ENCODE measurements at regions not wholly inside any gene's neighbourhood (a gene's known extent, or its start where the extent isn't known, plus 50 kb on each side); places are given as distances from the start of the nearest gene placed in this dataset.

GRCh38 chr5:3827624-3828023 is 232.0 kb downstream of the IRX1 start:
- peak; percentile 91 for DNase-seq

GRCh38 chr5:3828761-3829160 is 233.1 kb downstream of the IRX1 start:
- DNase-seq = peak; percentile 24

- no peak for DNase-seq
Observed at GRCh38 chr5:3833566-3833965, 237.9 kb downstream of the IRX1 start.

DNA sequence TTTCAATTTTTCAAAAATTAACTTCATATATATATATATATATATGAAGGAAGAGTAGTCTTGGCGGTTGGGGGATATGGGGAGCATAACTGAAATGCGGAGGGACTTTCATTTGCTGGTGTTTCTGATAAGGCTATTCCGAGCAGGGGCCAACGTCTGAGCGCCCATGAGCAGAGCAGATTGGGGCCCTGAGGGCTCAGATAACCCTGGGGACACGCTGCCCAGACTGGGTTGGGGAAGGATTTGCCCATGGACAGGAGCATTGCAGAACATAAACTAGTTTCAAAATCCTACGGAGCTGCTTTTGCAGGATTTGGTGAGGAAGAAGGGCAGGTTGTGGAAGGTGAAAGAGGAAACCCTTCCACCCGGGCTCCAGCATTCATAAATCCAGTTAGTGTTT is 240.2 kb downstream of the IRX1 start:
- peak; percentile 65 for DNase-seq

DNA sequence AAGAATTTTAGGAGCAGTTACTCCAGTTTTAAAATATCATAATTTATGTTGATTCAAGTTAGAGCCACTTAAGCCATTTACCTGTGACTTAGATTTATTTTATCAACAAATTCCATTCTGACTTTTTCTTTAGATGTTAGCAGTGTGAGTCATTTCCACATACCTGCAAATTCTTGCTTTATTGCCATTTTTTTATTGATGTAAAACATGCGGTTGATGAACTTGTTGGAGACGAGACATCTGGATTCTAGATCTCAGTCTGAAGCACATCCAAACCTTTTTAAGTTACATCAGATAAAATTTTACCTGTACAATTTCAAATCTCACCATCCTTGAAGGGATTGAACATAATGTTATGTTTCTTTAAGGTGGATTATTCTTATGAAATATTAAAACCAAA is 240.9 kb downstream of the IRX1 start:
- DNase-seq = no peak

DNA sequence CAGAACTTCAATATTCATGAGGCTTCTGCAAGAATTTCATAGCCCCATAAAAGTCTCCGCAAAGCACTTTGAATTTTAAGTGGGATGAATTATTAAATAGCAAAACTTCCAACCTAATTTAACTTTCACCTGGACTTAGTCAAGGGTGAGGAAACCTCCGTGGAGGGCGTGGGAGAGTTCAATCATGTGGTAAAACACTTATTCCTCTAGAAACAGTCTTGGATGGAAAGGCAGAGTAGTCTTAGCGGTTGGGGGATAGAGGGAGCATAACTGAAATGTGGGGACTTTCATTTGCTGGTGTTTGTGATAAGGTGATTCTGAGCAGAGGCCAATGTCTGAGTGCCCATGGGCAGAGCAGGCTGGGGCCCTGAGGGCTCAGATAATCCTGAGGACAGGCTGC is 241.9 kb downstream of the IRX1 start:
- peak; percentile 69 for DNase-seq

- peak; percentile 22 for DNase-seq
Observed at GRCh38 chr5:3839151-3839550, 243.5 kb downstream of the IRX1 start.

GRCh38 chr5:3842591-3842990 is 247.0 kb downstream of the IRX1 start:
- DNase-seq = no peak

DNA sequence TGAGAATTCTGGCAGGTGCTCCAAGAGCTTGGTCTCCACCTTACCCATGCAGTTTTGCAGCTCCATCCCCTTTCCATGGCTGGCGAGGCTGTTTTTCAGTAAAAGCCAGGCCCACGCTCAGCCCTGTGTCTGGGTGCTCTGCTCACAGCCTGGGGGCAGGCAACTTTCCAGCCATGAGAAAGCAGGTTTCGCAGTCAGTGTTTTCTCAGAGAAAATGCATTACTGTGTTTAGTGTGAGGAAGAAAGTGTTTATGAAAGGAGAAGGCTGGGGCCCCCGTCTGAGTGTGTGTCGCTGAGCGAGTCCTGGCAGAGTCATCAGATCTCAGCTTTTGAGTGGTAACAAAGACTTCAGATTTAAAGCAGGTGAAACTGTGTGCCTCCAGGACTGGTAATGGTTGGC is 248.1 kb downstream of the IRX1 start:
- no peak for DNase-seq

DNA sequence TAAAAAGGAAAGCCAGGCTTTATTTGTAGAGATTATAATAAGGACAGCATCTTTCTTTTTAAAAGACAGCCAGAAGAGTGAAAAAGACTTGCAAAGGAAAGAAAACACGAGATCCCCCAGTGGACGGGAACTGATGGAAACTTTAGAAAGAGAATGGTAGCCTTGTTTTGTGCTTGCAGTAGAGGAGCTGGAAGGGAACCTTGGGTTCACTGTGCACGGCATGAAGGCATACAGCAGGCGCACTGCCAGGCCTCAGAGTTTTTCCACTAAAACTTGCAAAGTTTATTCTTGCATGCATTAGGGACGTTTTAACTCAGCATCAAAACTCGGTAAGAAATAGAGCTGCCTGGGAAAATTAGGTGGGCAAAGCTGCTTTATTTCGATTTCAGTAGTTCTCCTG is 248.6 kb downstream of the IRX1 start:
- DNase-seq = no peak

DNA sequence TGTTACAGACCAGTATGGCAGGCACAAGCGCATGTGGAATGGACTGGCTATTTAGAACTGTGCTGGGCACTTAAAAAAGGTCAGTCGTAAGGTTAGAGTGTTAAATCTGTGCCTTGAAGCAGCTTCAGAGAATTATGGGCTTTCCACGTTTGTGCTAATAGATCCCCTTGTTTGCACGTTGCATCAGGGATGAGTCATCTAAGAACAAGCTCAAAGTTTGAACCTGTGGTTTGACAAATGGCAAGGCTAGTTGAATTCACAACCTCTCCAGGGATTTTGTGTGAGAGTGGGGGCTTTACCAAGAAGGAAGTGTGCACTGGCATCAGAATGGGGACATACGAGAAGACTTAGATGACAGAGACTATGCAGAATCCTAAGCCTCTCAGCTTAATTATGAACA is 249.6 kb downstream of the IRX1 start:
- DNase-seq = no peak

GRCh38 chr5:3852161-3852916 is 256.7 kb downstream of the IRX1 start:
- no peak for DNase-seq

- no peak for DNase-seq
Observed at GRCh38 chr5:3853362-3853761, 257.7 kb downstream of the IRX1 start.

DNA sequence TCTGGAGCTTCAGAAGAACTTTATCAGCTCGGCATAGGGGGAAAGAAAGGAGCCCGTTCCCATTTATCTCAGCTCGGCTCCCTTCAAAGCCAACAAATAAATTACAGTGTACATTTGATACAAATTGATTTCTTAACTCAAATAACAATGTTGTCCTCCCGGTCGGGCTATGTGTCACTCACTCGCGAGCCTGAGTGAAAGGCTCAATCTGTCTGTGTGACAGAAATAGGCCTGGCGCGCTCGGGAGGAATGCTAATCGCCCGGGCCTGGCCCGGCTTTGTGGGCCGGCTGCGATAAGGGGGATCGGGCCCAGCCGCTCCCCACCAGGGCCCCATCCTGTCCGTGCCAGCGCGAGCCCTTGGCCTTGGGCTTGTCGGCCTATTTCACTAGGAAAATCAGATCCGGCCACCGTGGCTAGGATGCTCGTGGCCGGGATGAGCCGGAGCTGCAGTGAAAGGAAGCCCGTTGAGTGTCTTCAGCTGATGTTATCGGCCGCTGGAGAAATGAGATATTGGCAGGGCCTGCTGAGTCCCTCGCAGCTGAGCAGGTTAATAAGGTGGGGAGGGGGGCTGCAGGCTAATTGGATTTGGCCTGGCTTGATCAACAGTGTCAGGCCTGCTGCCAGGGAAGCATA is 258.7 kb downstream of the IRX1 start:
- DNase-seq = no peak

DNA sequence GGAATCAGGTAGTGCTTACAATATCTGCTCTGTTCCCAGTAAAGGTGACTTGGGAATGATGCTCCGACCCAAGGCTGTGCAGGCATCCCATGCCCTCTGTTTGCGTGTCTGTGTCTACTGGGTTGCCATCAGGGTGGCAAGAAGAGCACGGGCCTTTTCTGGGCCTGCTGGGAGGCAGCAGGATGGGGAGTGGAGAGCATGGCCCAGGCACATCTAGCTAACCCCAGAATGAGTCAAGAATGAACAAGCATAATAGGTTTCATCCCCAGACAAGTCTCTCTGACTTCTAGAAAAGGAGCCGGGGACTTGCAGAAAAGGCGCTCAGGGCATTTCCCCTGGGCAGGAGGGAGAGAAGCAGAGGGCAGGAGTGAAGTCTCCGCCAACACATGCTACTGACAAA is 260.4 kb downstream of the IRX1 start:
- DNase-seq = no peak

DNA sequence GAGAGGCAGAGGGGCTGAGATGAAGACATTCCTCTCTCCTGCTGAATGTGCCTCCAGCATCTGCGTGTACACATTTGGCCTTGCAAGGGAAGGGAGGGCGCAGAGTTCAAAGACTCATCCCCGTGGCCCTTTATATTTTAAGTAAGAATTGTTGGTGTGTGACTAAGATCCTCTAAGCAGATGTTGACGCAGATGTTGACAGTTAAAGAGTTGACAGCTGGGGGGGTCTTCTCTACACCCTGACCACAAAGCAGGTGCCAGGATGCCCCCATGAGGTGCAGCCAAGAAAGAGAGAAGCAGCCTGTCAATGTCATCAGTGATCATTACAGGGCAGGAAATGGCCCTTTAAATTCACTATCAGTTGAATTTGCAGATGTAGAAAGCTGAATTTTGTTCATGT is 262.9 kb downstream of the IRX1 start:
- DNase-seq = peak; percentile 36

DNA sequence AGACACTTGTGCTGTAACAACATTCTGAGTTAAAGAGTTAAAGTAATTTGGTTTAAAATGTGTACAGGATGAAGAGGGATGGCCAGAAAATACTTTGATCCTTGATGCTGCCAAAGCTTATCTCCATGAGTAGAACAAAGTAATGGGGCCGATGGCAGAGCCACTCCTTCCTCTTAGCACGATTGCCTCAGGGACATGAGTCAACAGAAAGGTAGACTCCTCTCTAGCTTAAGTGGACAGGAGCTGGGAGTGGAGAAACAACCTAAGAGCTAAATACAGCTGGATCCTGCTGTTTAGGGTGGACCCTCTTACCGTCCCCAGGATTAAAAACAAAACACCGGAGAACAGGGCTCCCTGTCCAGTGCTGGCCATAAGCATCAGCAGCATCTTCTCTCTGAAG is 267.3 kb downstream of the IRX1 start:
- no peak for DNase-seq

DNA sequence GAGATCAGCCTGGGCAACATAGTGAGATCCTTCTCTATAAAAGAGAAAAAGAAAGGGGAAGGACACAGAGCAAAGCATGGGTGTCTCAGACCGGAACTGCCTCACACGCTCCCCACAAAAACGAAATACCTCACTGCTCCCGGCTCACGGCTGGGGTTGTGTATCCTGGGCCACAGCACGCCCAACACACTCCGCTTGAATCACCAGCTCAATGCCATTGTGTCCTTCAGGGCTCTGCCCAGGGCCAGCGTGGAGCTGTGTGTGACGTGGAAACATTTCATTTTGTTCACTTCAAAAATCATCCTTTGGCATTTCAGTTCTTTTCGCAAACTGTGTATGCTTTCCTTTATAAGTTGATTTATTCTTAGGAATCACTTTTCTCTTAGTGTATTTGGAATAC is 279.5 kb downstream of the IRX1 start:
- DNase-seq = no peak

DNA sequence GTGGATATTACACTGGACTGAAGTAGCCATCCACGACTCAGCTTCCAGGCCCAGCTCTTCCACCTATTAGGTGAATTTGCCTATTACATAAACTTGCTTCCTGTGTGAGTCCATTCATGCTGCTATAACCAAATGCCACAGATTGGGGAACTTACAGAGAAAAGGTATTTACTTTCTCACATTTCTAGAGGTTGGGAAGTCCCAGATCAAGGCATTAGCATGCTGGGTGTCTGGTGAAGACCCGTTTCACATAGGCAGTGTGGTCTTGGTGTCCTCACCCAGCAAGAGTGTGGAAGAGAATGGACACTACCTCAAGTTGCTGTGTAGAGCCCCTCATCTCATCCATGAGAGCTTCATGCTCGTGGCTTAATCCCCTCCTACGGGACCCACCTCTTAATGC is 282.6 kb downstream of the IRX1 start:
- DNase-seq = no peak

- no peak for DNase-seq
Observed at GRCh38 chr5:3883040-3883439, 287.4 kb downstream of the IRX1 start.

DNA sequence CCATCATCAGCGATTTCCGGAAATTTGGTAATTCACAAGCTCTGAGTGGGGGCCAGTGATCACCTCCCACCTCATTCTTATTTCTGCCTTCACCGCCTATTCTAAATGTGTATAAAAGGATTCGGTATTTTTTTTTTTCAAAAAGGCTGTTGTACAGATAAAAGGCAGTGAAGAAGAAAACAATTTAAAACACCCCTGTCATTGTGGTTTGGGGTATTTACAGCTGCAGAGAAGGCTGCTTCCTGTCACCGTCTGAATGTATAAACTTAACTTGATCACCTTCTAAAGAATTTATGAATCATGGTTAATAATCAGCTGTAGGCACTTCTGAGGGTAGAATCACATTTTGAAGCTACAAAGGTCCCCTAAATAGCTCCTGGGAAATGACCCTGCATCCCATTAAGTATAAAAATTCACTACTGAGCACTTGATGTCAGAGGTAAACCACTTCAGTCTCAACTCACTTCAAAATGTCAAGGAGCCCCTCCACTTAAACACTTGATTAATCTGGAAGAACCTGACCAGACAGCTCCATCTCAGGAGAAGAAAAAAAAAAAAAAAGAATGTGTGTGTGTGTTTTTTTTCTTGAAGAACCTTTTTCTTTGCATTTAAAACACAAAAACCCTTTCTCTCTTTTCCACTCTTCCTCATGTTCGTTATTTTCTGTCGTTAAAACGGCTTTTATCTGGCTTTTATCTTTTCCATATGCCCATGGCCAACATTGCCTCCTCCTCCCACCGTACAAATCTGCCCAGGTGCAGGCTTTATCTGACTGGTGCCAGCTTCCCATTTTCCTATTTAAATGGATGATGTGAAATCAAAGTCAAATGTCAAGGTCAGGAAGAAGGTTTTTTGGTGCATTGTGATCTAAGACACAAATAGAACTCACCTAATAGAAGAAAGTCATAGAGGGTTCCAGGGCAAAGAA is 291.2 kb downstream of the IRX1 start:
- DNase-seq = peak; percentile 86

DNA sequence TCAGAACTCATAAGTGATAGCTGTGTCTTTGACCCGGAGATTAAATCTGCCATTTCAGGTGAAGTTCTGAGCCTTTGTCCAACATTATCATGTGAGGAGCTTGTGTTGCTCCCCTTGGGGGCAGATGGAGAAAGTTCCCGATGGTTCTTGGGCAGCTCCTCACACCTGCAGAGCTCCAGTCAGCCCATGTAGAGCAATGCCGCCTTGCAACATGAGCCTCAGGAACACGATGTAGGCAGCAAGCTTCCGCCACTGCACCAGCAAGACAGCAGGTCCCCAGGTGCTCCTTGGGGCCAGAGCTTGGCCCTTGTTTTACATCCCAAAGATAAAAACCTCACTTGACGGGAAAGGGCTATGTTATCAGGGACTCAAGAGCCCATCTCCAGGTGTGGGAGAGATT is 292.7 kb downstream of the IRX1 start:
- no peak for DNase-seq

GRCh38 chr5:3889412-3890142 is 293.9 kb downstream of the IRX1 start:
- DNase-seq = no peak
